ENCODE measurements at regions not wholly inside any gene's neighbourhood (a gene's known extent, or its start where the extent isn't known, plus 50 kb on each side); places are given as distances from the start of the nearest gene placed in this dataset.

GRCh38 chr12:84186433-84186832, 726.2 kb downstream of the SLC6A15 start:
- no peak overlapping the region for H3K27ac ChIP-seq
- TF ChIP-seq CTCF (conservative IDR thresholded peaks at IDR 0.05): no peak

- H3K27ac ChIP-seq: no peak overlapping the region
- TF ChIP-seq ZFX (IDR thresholded peaks at IDR 0.05) (no peak), CTCF (conservative IDR thresholded peaks at IDR 0.05) (no peak)
Observed at GRCh38 chr12:84183576-84183975, 729.0 kb downstream of the SLC6A15 start.

GRCh38 chr12:84174115-84174514, 738.5 kb downstream of the SLC6A15 start:
- no peak for TF ChIP-seq ZFX (IDR thresholded peaks at IDR 0.05)
- no peak for TF ChIP-seq CTCF (conservative IDR thresholded peaks at IDR 0.05)
- no peak overlapping the region for H3K27ac ChIP-seq

GRCh38 chr12:84172823-84173424, 739.7 kb downstream of the SLC6A15 start:
- TF ChIP-seq CTCF (conservative IDR thresholded peaks at IDR 0.05): no peak
- TF ChIP-seq ZFX (IDR thresholded peaks at IDR 0.05): no peak

GRCh38 chr12:84166812-84167211, 745.8 kb downstream of the SLC6A15 start:
- TF ChIP-seq CTCF (conservative IDR thresholded peaks at IDR 0.05): no peak
- no peak for TF ChIP-seq ZFX (IDR thresholded peaks at IDR 0.05)
- H3K27ac ChIP-seq: no peak overlapping the region

More at GRCh38 chr12:84172823-84173424, 739.7 kb downstream of the SLC6A15 start:
- no peak overlapping the region for H3K27ac ChIP-seq

GRCh38 chr12:84165998-84166571, 746.5 kb downstream of the SLC6A15 start:
- H3K27ac ChIP-seq: no peak overlapping the region
- TF ChIP-seq ZFX (IDR thresholded peaks at IDR 0.05): no peak
- no peak for TF ChIP-seq CTCF (conservative IDR thresholded peaks at IDR 0.05)

GRCh38 chr12:84161296-84161695, 751.3 kb downstream of the SLC6A15 start:
- no peak overlapping the region for H3K27ac ChIP-seq
- no peak for TF ChIP-seq CTCF (conservative IDR thresholded peaks at IDR 0.05)
